Small intestine (tissue), 7 donors: ENCODE measurements at regions not wholly inside any gene's neighbourhood (a gene's known extent, or its start where the extent isn't known, plus 50 kb on each side); places are given as distances from the start of the nearest gene placed in this dataset.
A peak's percentile ranks its signal among the peaks of the same experiment; 100 is the strongest.

Experiments
- DNase-seq, 2 donors: peaks; one replicate each; pipeline versions ENCODE4 v3.0.0 to v3.0.0-alpha.2; 2013
- FAIRE-seq: peaks from 2 replicates; lab custom pipeline; 2012; peaks lifted over from hg19 to GRCh38; lab: Jason Lieb, UNC
- H3K27ac ChIP-seq, 3 donors: one replicate each; pipeline ENCODE4 v1.5.1; 2013; ENCODE audit warnings: low read length in 2 of 3, mild to moderate bottlenecking in 2 of 3, control low read depth in 1 of 3, inconsistent platforms in 1 of 3, low read depth in 1 of 3, moderate library complexity in 1 of 3
- H3K27me3 ChIP-seq, 3 donors: one replicate each; pipeline ENCODE4 v1.6.1; 2013; ENCODE audit warnings: low read length in 3 of 3, inconsistent platforms in 1 of 3; ENCODE audit not compliant: control insufficient read depth in 3 of 3, insufficient read depth in 3 of 3
- H3K36me3 ChIP-seq, 3 donors: one replicate each; pipeline ENCODE4 v1.6.1; 2013; ENCODE audit warnings: low read length in 3 of 3, inconsistent platforms in 1 of 3, low read depth in 1 of 3, mild to moderate bottlenecking in 1 of 3, moderate library complexity in 1 of 3; ENCODE audit not compliant: control insufficient read depth in 3 of 3, insufficient read depth in 2 of 3
- H3K4me1 ChIP-seq, 3 donors: one replicate each; pipeline ENCODE4 v1.6.1; 2013; ENCODE audit warnings: low read length in 2 of 3, inconsistent platforms in 1 of 3, low read depth in 1 of 3, mild to moderate bottlenecking in 1 of 3, moderate library complexity in 1 of 3; ENCODE audit not compliant: control insufficient read depth in 3 of 3, insufficient read depth in 2 of 3
- H3K4me3 ChIP-seq, 3 donors: one replicate each; pipeline ENCODE4 v1.5.1; 2013; ENCODE audit warnings: low read length in 3 of 3, control low read depth in 1 of 3, inconsistent platforms in 1 of 3, low read depth in 1 of 3, mild to moderate bottlenecking in 1 of 3, moderate library complexity in 1 of 3
- H3K9me3 ChIP-seq, 2 donors: one replicate each; pipeline ENCODE4 v1.6.1; 2013; ENCODE audit warnings: low read depth in 1 of 2, low read length in 1 of 2; ENCODE audit not compliant: control insufficient read depth in 2 of 2, insufficient read depth in 1 of 2
- WGBS, 3 donors: extraction: QIAGEN DNeasy Blood & Tissue Kit; methylation state at CpG; one replicate each; pipeline ENCODE4 v1.1.7; 2013; 5-methylcytosine and 5-hydroxymethylcytosine counted together
- donor health status: healthy with polysubstance abuse.
- donor health status: control.
- donor health status: control.
- donor health status: Bipolar disorder and iron deficiency.
- donor health status: healthy.

- H3K27ac ChIP-seq: no peak overlapping the region
- H3K36me3 ChIP-seq: no peaks in the 10 kb centered on the region
- no peak overlapping the region for H3K4me3 ChIP-seq
- H3K4me1 ChIP-seq: peaks cover 0 to 6% (median 0%) of the 10 kb centered on the region in 3 donors
- no peak for DNase-seq
- no peak for FAIRE-seq
- peaks cover 0 to 5% (median 0%) of the 10 kb centered on the region in 3 donors for H3K27me3 ChIP-seq
- peaks cover 0 to 7% of the 10 kb centered on the region in 2 donors for H3K9me3 ChIP-seq
- 61 to 73% (median 62%) methylated on average over 3 of the region's 3 CpGs for WGBS, 3 donors
Measured at GRCh38 chr9:38342532-38342931, 50.0 kb upstream of the ALDH1B1 start.

GRCh38 chr9:38342096-38342495 lies 50.4 kb upstream of the ALDH1B1 start:
- DNase-seq: no peak
- Histone ChIP-seq H3K9me3 (peaks cover 0 to 7% of the 10 kb centered on the region in 2 donors), H3K36me3 (no peaks in the 10 kb centered on the region), H3K27ac (no peak overlapping the region), H3K27me3 (peaks cover 0 to 5% (median 0%) of the 10 kb centered on the region in 3 donors), H3K4me1 (peaks cover 0 to 6% (median 0%) of the 10 kb centered on the region in 3 donors), H3K4me3 (no peak overlapping the region)
- FAIRE-seq: no peak
- 79 to 83% (median 83%) methylated on average over 4 of the region's 4 CpGs for WGBS, 3 donors

- no peak overlapping the region for H3K4me3 ChIP-seq
- DNase-seq (no peak), FAIRE-seq (no peak)
- peaks cover 0 to 3% (median 2%) of the 10 kb centered on the region in 3 donors for H3K27me3 ChIP-seq
- peaks cover 0 to 7% of the 10 kb centered on the region in 2 donors for H3K9me3 ChIP-seq
- WGBS, 3 donors: 70 to 87% (median 78%) methylated on average over 2 of the region's 2 CpGs
- no peaks in the 10 kb centered on the region for H3K36me3 ChIP-seq
- peak overlapping the region in 2 of 3 donors; percentile 55 to 56 for H3K27ac ChIP-seq
- H3K4me1 ChIP-seq: no peaks in the 10 kb centered on the region
Measured at GRCh38 chr9:38339496-38339895, 53.0 kb upstream of the ALDH1B1 start.

GRCh38 chr9:38339087-38339486 lies 53.4 kb upstream of the ALDH1B1 start:
- FAIRE-seq: no peak
- peak overlapping the region in 2 of 3 donors; percentile 23 to 36 for H3K27ac ChIP-seq
- DNase-seq: no peak

GRCh38 chr9:38338342-38339018 lies 54.0 kb upstream of the ALDH1B1 start:
- FAIRE-seq: no peak
- Histone ChIP-seq H3K4me3 (no peak overlapping the region), H3K36me3 (no peaks in the 10 kb centered on the region), H3K27me3 (peaks cover 0 to 3% (median 2%) of the 10 kb centered on the region in 3 donors), H3K4me1 (no peaks in the 10 kb centered on the region), H3K9me3 (peaks cover 0 to 7% of the 10 kb centered on the region in 2 donors), H3K27ac (no peak overlapping the region)
- no peak for DNase-seq
- 76 to 80% (median 76%) methylated on average over 5 of the region's 5 CpGs for WGBS, 3 donors

More at GRCh38 chr9:38339087-38339486, 53.4 kb upstream of the ALDH1B1 start:
- H3K36me3 ChIP-seq: no peaks in the 10 kb centered on the region
- WGBS, 3 donors: 27 to 38% (median 33%) methylated on average over 3 of the region's 3 CpGs
- H3K4me3 ChIP-seq: no peak overlapping the region
- peaks cover 0 to 7% of the 10 kb centered on the region in 2 donors for H3K9me3 ChIP-seq
- H3K4me1 ChIP-seq: no peaks in the 10 kb centered on the region
- peaks cover 0 to 3% (median 2%) of the 10 kb centered on the region in 3 donors for H3K27me3 ChIP-seq

GRCh38 chr9:38337706-38338264 lies 54.7 kb upstream of the ALDH1B1 start:
- Histone ChIP-seq H3K4me3 (no peak overlapping the region), H3K9me3 (peaks cover 0 to 7% of the 10 kb centered on the region in 2 donors), H3K36me3 (no peaks in the 10 kb centered on the region), H3K27ac (no peak overlapping the region), H3K4me1 (no peaks in the 10 kb centered on the region), H3K27me3 (peaks cover 0 to 3% (median 2%) of the 10 kb centered on the region in 3 donors)
- FAIRE-seq (no peak), DNase-seq (no peak)
- 84 to 87% (median 84%) methylated on average over 9 of the region's 9 CpGs for WGBS, 3 donors

- no peaks in the 10 kb centered on the region for H3K36me3 ChIP-seq
- H3K27me3 ChIP-seq: peaks cover 0 to 4% (median 3%) of the 10 kb centered on the region in 3 donors
- H3K27ac ChIP-seq: no peak overlapping the region
- H3K9me3 ChIP-seq: peaks cover 0 to 8% of the 10 kb centered on the region in 2 donors
- FAIRE-seq (no peak), DNase-seq (no peak)
- no peak overlapping the region for H3K4me3 ChIP-seq
- WGBS, 3 donors: 80 to 89% (median 81%) methylated on average over 7 of the region's 7 CpGs
- H3K4me1 ChIP-seq: no peaks in the 10 kb centered on the region
Measured at GRCh38 chr9:38337181-38337580, 55.3 kb upstream of the ALDH1B1 start.

- Histone ChIP-seq H3K36me3 (no peaks in the 10 kb centered on the region), H3K4me1 (no peaks in the 10 kb centered on the region), H3K27ac (no peak overlapping the region), H3K4me3 (no peak overlapping the region), H3K27me3 (peaks cover 0 to 4% (median 3%) of the 10 kb centered on the region in 3 donors), H3K9me3 (peaks cover 0 to 4% of the 10 kb centered on the region in 2 donors)
- FAIRE-seq (no peak), DNase-seq (no peak)
- 65 to 80% (median 75%) methylated on average over 8 of the region's 8 CpGs for WGBS, 3 donors
Measured at GRCh38 chr9:38336341-38336740, 56.2 kb upstream of the ALDH1B1 start.
